Activated CD4-positive, alpha-beta memory T cell treated with anti-CD3 and anti-CD28 coated beads for 36 hours (primary cell): ENCODE measurements at regions not wholly inside any gene's neighbourhood (a gene's known extent, or its start where the extent isn't known, plus 50 kb on each side); places are given as distances from the start of the nearest gene placed in this dataset.
A peak's percentile ranks its signal among the peaks of the same experiment; 100 is the strongest.

Experiments
- CTCF ChIA-PET: fragments of 350-600 bp; sonication (Branson Sonifier 250); formaldehyde crosslinking; loops from one replicate; lab custom pipeline; 2021; ENCODE audit warnings: antibody characterized with exemption, inconsistent platforms; lab: Charles Lee
- POLR2A ChIA-PET: fragments of 350-600 bp; sonication (Branson Sonifier 250); formaldehyde crosslinking; loops from one replicate; lab custom pipeline; 2021; ENCODE audit warnings: antibody characterized with exemption; lab: Charles Lee
- DNase-seq: peaks from one replicate; pipeline ENCODE4 v3.0.0-alpha.2; 2020
- H3K27ac Mint-ChIP-seq: one replicate; pipeline ENCODE4 v1.8.0; 2021; ENCODE audit warnings: mixed read lengths
- H3K27me3 Mint-ChIP-seq: one replicate; pipeline ENCODE4 v1.8.0; 2021; ENCODE audit warnings: mixed read lengths
- H3K36me3 Mint-ChIP-seq: one replicate; pipeline ENCODE4 v1.8.0; 2021; ENCODE audit warnings: mixed read lengths
- H3K4me1 Mint-ChIP-seq: one replicate; pipeline ENCODE4 v1.8.0; 2021; ENCODE audit warnings: low read depth, mixed read lengths
- H3K4me3 Mint-ChIP-seq: one replicate; pipeline ENCODE4 v1.8.0; 2021; ENCODE audit warnings: mild to moderate bottlenecking, mixed read lengths
- H3K9me3 Mint-ChIP-seq: one replicate; pipeline ENCODE4 v1.8.0; 2021; ENCODE audit warnings: mixed read lengths
- intact Hi-C: fragments of 100-400 bp; cut with micrococcal nuclease; formaldehyde crosslinking; loops from one replicate; pipeline ENCODE4 v1.15.1; 2023

- H3K36me3 Mint-ChIP-seq = no peaks in the 10 kb centered on the region
- no peak overlapping the region for H3K4me3 Mint-ChIP-seq
- CTCF ChIA-PET = no interaction called here
- H3K9me3 Mint-ChIP-seq = peaks cover 11% of the 10 kb centered on the region
- intact Hi-C loops = loop anchor here (10.0 kb wide), 1 partner anchor 86 kb away; no protein-coding TSS in a partner anchor
- POLR2A ChIA-PET = no interaction called here
- DNase-seq = no peak
- H3K27me3 Mint-ChIP-seq = peaks cover 1% of the 10 kb centered on the region
- H3K4me1 Mint-ChIP-seq = no peaks in the 10 kb centered on the region
- H3K27ac Mint-ChIP-seq = no peak overlapping the region
These were observed 119.8 kb downstream of the OAT start for GRCh38 chr10:124298891-124299290.

GRCh38 chr10:124296813-124297788 lies 121.6 kb downstream of the OAT start:
- CTCF ChIA-PET = interaction anchor here (2.7 kb wide), 1 partner anchor 92 kb away, joined by 11 read pairs; no protein-coding TSS in a partner anchor

GRCh38 chr10:124296121-124296812 lies 122.5 kb downstream of the OAT start:
- Mint-ChIP-seq H3K4me3 (no peak overlapping the region), H3K27me3 (no peaks in the 10 kb centered on the region), H3K9me3 (peaks cover 11% of the 10 kb centered on the region), H3K4me1 (no peaks in the 10 kb centered on the region), H3K27ac (no peak overlapping the region), H3K36me3 (no peaks in the 10 kb centered on the region)
- intact Hi-C loops = loop anchor here (10.0 kb wide), 1 partner anchor 89 kb away; no protein-coding TSS in a partner anchor
- no peak for DNase-seq
- ChIA-PET CTCF (interaction anchor here (2.7 kb wide), 1 partner anchor 93 kb away, joined by 11 read pairs; no protein-coding TSS in a partner anchor), POLR2A (no interaction called here)

More at GRCh38 chr10:124296813-124297788, 121.6 kb downstream of the OAT start:
- intact Hi-C loops = loop anchor here (10.0 kb wide), 1 partner anchor 88 kb away; no protein-coding TSS in a partner anchor
- Mint-ChIP-seq H3K9me3 (peaks cover 11% of the 10 kb centered on the region), H3K4me3 (no peak overlapping the region), H3K4me1 (no peaks in the 10 kb centered on the region), H3K36me3 (no peaks in the 10 kb centered on the region), H3K27ac (no peak overlapping the region), H3K27me3 (peaks cover 1% of the 10 kb centered on the region)
- peak; percentile 3 for DNase-seq
- POLR2A ChIA-PET = no interaction called here

GRCh38 chr10:124294811-124295770 lies 123.6 kb downstream of the OAT start:
- CTCF ChIA-PET = interaction anchor here (2.7 kb wide), 1 partner anchor 94 kb away, joined by 11 read pairs; no protein-coding TSS in a partner anchor
- POLR2A ChIA-PET = no interaction called here
- Mint-ChIP-seq H3K4me1 (no peaks in the 10 kb centered on the region), H3K27me3 (no peaks in the 10 kb centered on the region), H3K36me3 (no peaks in the 10 kb centered on the region), H3K27ac (no peak overlapping the region), H3K9me3 (no peaks in the 10 kb centered on the region), H3K4me3 (no peak overlapping the region)
- intact Hi-C loops = loop anchor here (10.0 kb wide), 1 partner anchor 90 kb away; no protein-coding TSS in a partner anchor
- no peak for DNase-seq

GRCh38 chr10:124293616-124294449 lies 124.9 kb downstream of the OAT start:
- intact Hi-C loops = loop anchor here (10.0 kb wide), 1 partner anchor 91 kb away; no protein-coding TSS in a partner anchor
- Mint-ChIP-seq H3K9me3 (no peaks in the 10 kb centered on the region), H3K27ac (no peak overlapping the region), H3K4me1 (no peaks in the 10 kb centered on the region), H3K27me3 (no peaks in the 10 kb centered on the region), H3K36me3 (no peaks in the 10 kb centered on the region), H3K4me3 (no peak overlapping the region)
- ChIA-PET CTCF (interaction anchor here (2.7 kb wide), 1 partner anchor 95 kb away, joined by 11 read pairs; no protein-coding TSS in a partner anchor), POLR2A (interaction anchor here (0.5 kb wide), 1 partner anchor 1556 kb away, joined by 3 read pairs; no protein-coding TSS in a partner anchor)
- no peak for DNase-seq

- H3K27ac Mint-ChIP-seq = no peak overlapping the region
- POLR2A ChIA-PET = no interaction called here
- H3K27me3 Mint-ChIP-seq = no peaks in the 10 kb centered on the region
- intact Hi-C loops = loop anchor here (10.0 kb wide), 1 partner anchor 92 kb away; no protein-coding TSS in a partner anchor
- DNase-seq = no peak
- no peaks in the 10 kb centered on the region for H3K9me3 Mint-ChIP-seq
- CTCF ChIA-PET = no interaction called here
- no peaks in the 10 kb centered on the region for H3K36me3 Mint-ChIP-seq
- no peak overlapping the region for H3K4me3 Mint-ChIP-seq
- H3K4me1 Mint-ChIP-seq = no peaks in the 10 kb centered on the region
These were observed 125.7 kb downstream of the OAT start for GRCh38 chr10:124292911-124293615.

GRCh38 chr10:124291001-124291701 lies 127.6 kb downstream of the OAT start:
- intact Hi-C loops = loop anchor here (10.0 kb wide), 1 partner anchor 94 kb away; no protein-coding TSS in a partner anchor
- POLR2A ChIA-PET = no interaction called here
- H3K4me3 Mint-ChIP-seq = no peak overlapping the region
- CTCF ChIA-PET = interaction anchor here (1.6 kb wide), 1 partner anchor 295 kb away, joined by 3 read pairs; no protein-coding TSS in a partner anchor
- no peak for DNase-seq
- no peaks in the 10 kb centered on the region for H3K9me3 Mint-ChIP-seq
- H3K36me3 Mint-ChIP-seq = no peaks in the 10 kb centered on the region
- no peaks in the 10 kb centered on the region for H3K27me3 Mint-ChIP-seq
- no peak overlapping the region for H3K27ac Mint-ChIP-seq
- H3K4me1 Mint-ChIP-seq = no peaks in the 10 kb centered on the region

GRCh38 chr10:124289851-124290795 lies 128.6 kb downstream of the OAT start:
- H3K27ac Mint-ChIP-seq = no peak overlapping the region
- intact Hi-C loops = loop anchor here (10.0 kb wide), 1 partner anchor 95 kb away; no protein-coding TSS in a partner anchor
- no peak for DNase-seq
- H3K9me3 Mint-ChIP-seq = no peaks in the 10 kb centered on the region
- no peaks in the 10 kb centered on the region for H3K27me3 Mint-ChIP-seq
- no peak overlapping the region for H3K4me3 Mint-ChIP-seq
- peaks cover 3% of the 10 kb centered on the region for H3K4me1 Mint-ChIP-seq
- no peaks in the 10 kb centered on the region for H3K36me3 Mint-ChIP-seq
- POLR2A ChIA-PET = no interaction called here
- CTCF ChIA-PET = interaction anchor here (1.6 kb wide), 1 partner anchor 294 kb away, joined by 3 read pairs; no protein-coding TSS in a partner anchor
